K562 (cell line): ENCODE measurements at regions not wholly inside any gene's neighbourhood (a gene's known extent, or its start where the extent isn't known, plus 50 kb on each side); places are given as distances from the start of the nearest gene placed in this dataset.

Experiments used
- ATAC-seq: fragments of 200-7000 bp; cut with Tn5 transposase; 3 replicates; pipeline ENCODE4 v1.9.1; 2020; ENCODE audit warnings: moderate library complexity
- BruUV-seq: library from RNA; stranded (reverse); fragments of 400-500 nt; replicated peaks from 2 replicates; lab custom pipeline; 2021; lab: Mats Ljungman, UMichigan
- CTCF ChIA-PET: fragments of 300-600 bp; formaldehyde crosslinking; extraction: SDS; loops from one replicate; lab custom pipeline; 2021; ENCODE audit warnings: low intra/inter-chr PET ratio; lab: Yijun Ruan, JAX
- POLR2A ChIA-PET: fragments of 300-600, 350-650 bp; sonication (Branson Sonifier 250); formaldehyde crosslinking; extraction: SDS; loops from one replicate; lab custom pipeline; 2021; ENCODE audit warnings: antibody characterized with exemption, inconsistent platforms; lab: Yijun Ruan, JAX
- DNase-seq, 4 experiments: peaks; one replicate each; pipeline versions ENCODE4 v3.0.0 to v3.0.0-alpha.2; 2011 to 2018; ENCODE audit warnings: low spot score in 3 of 4, mixed read lengths in 3 of 4; ENCODE audit errors: extremely low read depth in 1 of 4
- FAIRE-seq: peaks from 2 replicates; lab custom pipeline; 2011; peaks lifted over from hg19 to GRCh38; lab: Jason Lieb, UNC
- H2AFZ ChIP-seq: 2 replicates; pipeline ENCODE4 v1.6.0; 2011; ENCODE audit warnings: low read depth, low read length, control low read depth, inconsistent platforms
- H3K27ac ChIP-seq: fragments of 200-600 bp; 3 replicates; pipeline ENCODE4 v1.8.0; 2011; ENCODE audit warnings: low read depth, mild to moderate bottlenecking, control low read depth, inconsistent platforms, low read length, moderate library complexity, mixed read lengths; ENCODE audit errors: extremely low read depth
- H3K27me3 ChIP-seq, 2 experiments: fragments of 300-600 bp in 1 of 2; 2 replicates in 1 of 2; 3 replicates in 1 of 2; pipeline versions ENCODE4 v1.6.0 to v1.8.0; 2011; ENCODE audit warnings: inconsistent platforms in 2 of 2, low read length in 2 of 2, mild to moderate bottlenecking in 1 of 2, mixed read lengths in 1 of 2, moderate library complexity in 1 of 2; ENCODE audit not compliant: control insufficient read depth in 2 of 2, insufficient read depth in 2 of 2
- H3K36me3 ChIP-seq: fragments of 300-600 bp; 3 replicates; pipeline ENCODE4 v1.8.0; 2011; ENCODE audit warnings: mild to moderate bottlenecking, low read length, inconsistent platforms; ENCODE audit not compliant: control insufficient read depth, insufficient read depth
- H3K4me1 ChIP-seq, 2 experiments: fragments of 200-600 bp in 1 of 2; replicated peaks in 1 of 2; 2 replicates in 1 of 2; 3 replicates in 1 of 2; pipeline versions ENCODE4 v1.5.1 to v1.8.0; 2011; ENCODE audit warnings: inconsistent platforms in 2 of 2, low read length in 2 of 2, mild to moderate bottlenecking in 1 of 2, mixed read lengths in 1 of 2, moderate library complexity in 1 of 2; ENCODE audit not compliant: control insufficient read depth in 2 of 2, insufficient read depth in 2 of 2
- H3K4me2 ChIP-seq: 2 replicates; pipeline ENCODE4 v1.6.1; 2011; ENCODE audit warnings: low read length, control low read depth, inconsistent platforms, mixed read lengths; ENCODE audit not compliant: insufficient read depth
- H3K4me3 ChIP-seq: fragments of 200-600 bp; sonication (generic), shearing (Covaris generic); 2 replicates; pipeline ENCODE4 v1.5.1; 2016; ENCODE audit warnings: control low read depth, inconsistent platforms
- H3K79me2 ChIP-seq: fragments of 200-600 bp; 3 replicates; pipeline ENCODE4 v1.8.0; 2011; ENCODE audit warnings: low read length, inconsistent platforms; ENCODE audit not compliant: control insufficient read depth, insufficient read depth
- H3K9ac ChIP-seq, 2 experiments: 2 replicates each; pipeline versions ENCODE4 v1.6.0 to v1.6.1; 2011; ENCODE audit warnings: low read depth in 2 of 2, low read length in 2 of 2, control low read depth in 1 of 2, inconsistent platforms in 1 of 2, mild to moderate bottlenecking in 1 of 2, mixed read lengths in 1 of 2; ENCODE audit not compliant: insufficient read depth in 1 of 2
- H3K9me1 ChIP-seq: one replicate; pipeline ENCODE4 v1.6.0; 2011; ENCODE audit warnings: inconsistent platforms, mild to moderate bottlenecking, low read length, moderate library complexity; ENCODE audit not compliant: control insufficient read depth, insufficient read depth
- H3K9me3 ChIP-seq: replicated peaks from 2 replicates; pipeline ENCODE4 v1.5.1; 2011; ENCODE audit warnings: low read depth, low read length, inconsistent platforms; ENCODE audit not compliant: control insufficient read depth, insufficient read depth
- H4K20me1 ChIP-seq: replicated peaks from 2 replicates; pipeline ENCODE4 v1.6.1; 2011; ENCODE audit warnings: low read length, inconsistent platforms, mixed read lengths; ENCODE audit not compliant: control insufficient read depth, insufficient read depth
- CREM ChIP-seq: IDR thresholded peaks from 2 replicates; pipeline ENCODE4 v1.6.1; 2014; ENCODE audit warnings: antibody characterized with exemption, low read depth
- DNMT1 ChIP-seq: fragments of 450-650 bp; IDR thresholded peaks from 2 replicates; pipeline ENCODE4 v1.6.1; 2016; ENCODE audit warnings: antibody characterized with exemption, mild to moderate bottlenecking
- ETV6 ChIP-seq, 3 experiments: fragments of 150-350 bp in 1 of 3; sonication (generic) in 1 of 3; formaldehyde crosslinking in 1 of 3; IDR thresholded peaks; 2 replicates each; pipeline versions ENCODE4 v1.6.1 to v1.8.0; 2014 to 2022; ENCODE audit warnings: borderline replicate concordance in 2 of 3, low read depth in 2 of 3, antibody characterized with exemption in 1 of 3, low read length in 1 of 3, mild to moderate bottlenecking in 1 of 3, missing genetic modification reagents in 1 of 3
- MTA3 ChIP-seq: fragments of 450-650 bp; formaldehyde crosslinking; IDR thresholded peaks from 2 replicates; pipeline ENCODE4 v1.6.1; 2017; ENCODE audit warnings: mild to moderate bottlenecking, borderline replicate concordance
- NFATC3 ChIP-seq: fragments of 450-650 bp; IDR thresholded peaks from 2 replicates; pipeline ENCODE4 v1.6.1; 2017; ENCODE audit warnings: mild to moderate bottlenecking
- NR2C2 ChIP-seq, 2 experiments: fragments of 200-800 bp in 1 of 2; sonication (Bioruptor generic) in 1 of 2; sonication (generic) in 1 of 2; formaldehyde crosslinking in 1 of 2; IDR thresholded peaks; 2 replicates each; pipeline versions ENCODE4 v1.6.1 to v1.8.0; 2016 to 2022; ENCODE audit warnings: mild to moderate bottlenecking in 1 of 2, missing compliant biosample characterization in 1 of 2, missing genetic modification characterization in 1 of 2, missing genetic modification reagents in 1 of 2
- POLR3G ChIP-seq: IDR thresholded peaks from 2 replicates; pipeline ENCODE4 v1.6.1; 2011; ENCODE audit not compliant: insufficient read length, insufficient replicate concordance; ENCODE audit errors: extremely low read depth
- ZFX ChIP-seq: sonication (generic); formaldehyde crosslinking; IDR thresholded peaks from 2 replicates; pipeline ENCODE4 v1.8.0; 2022; ENCODE audit warnings: mild to moderate bottlenecking, missing genetic modification reagents, moderate library complexity
- WGBS: fragments of 100-300 bp; shearing (Covaris generic); methylation state at CpG from one replicate; pipeline ENCODE4 v1.1.6; 2016; ENCODE audit warnings: low coverage, mixed read lengths; ENCODE audit not compliant: insufficient coverage; ENCODE audit errors: missing lambda C conversion rate; 5-methylcytosine and 5-hydroxymethylcytosine counted together
- in situ Hi-C: fragments of 300-500 bp; cut with MboI; formaldehyde crosslinking; loops from 4 replicates; pipeline ENCODE4 v1.15.0; 2018; ENCODE audit warnings: inconsistent platforms, mixed read lengths
- intact Hi-C: fragments of 100-400 bp; cut with micrococcal nuclease; formaldehyde crosslinking; loops from 2 replicates; pipeline ENCODE4 v1.14.2; 2022
- TF ChIP-seq, protein P1 (sequence below): fragments of 450-650 bp; IDR thresholded peaks from 2 replicates; pipeline ENCODE4 v1.6.1; 2014; ENCODE audit warnings: low read depth, mild to moderate bottlenecking, moderate library complexity, borderline replicate concordance
- TF ChIP-seq, protein P2 (sequence below): fragments of 250-450 bp; sonication (Bioruptor Pico); IDR thresholded peaks from 2 replicates; pipeline ENCODE4 v1.4.0; 2020

DNA sequence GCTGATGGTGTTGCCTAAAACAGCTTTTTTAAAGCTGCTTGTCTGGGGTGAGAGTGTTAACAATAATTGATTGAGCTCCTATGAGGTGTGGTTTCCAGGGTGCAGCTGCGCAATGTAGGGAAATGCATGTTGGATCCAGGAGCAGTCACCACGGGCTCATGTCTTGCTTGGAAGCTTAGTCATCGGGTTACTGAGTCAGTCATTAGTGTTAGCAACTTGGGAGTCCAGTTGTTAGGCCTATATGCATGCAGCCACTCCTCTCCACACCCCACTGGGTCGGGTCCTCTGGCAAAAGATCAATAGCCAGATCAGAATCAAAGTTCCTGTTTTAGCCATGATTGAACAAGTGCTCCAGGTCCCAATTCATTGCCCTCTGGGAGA, 271.7 kb upstream of the CHD6 start:
- DNase-seq (no peak), FAIRE-seq (no peak), ATAC-seq (no peak)
- H3K27ac ChIP-seq: no peak overlapping the region
- intact Hi-C loops (loop anchor here (5.0 kb wide), 1 partner anchor 153 kb away; no protein-coding TSS in a partner anchor), in situ Hi-C loops (no loop called here)
- BruUV-seq: no TSS peak
- ChIA-PET POLR2A (interaction anchor here (1.2 kb wide), 1 partner anchor 15 kb away, joined by 3 read pairs; no protein-coding TSS in a partner anchor), CTCF (no interaction called here)
- no peak overlapping the region for H2AFZ ChIP-seq
- H3K4me3 ChIP-seq: no peak overlapping the region
- no peak overlapping the region for H3K9ac ChIP-seq
- no peaks in the 10 kb centered on the region; the same call in 1 of the 2 replicates for H4K20me1 ChIP-seq
- peaks cover 0 to 18% of the 10 kb centered on the region in 2 experiments; a peak in 2 of 5 replicates for H3K27me3 ChIP-seq
- no peaks in the 10 kb centered on the region for H3K79me2 ChIP-seq
- H3K4me1 ChIP-seq: no peaks in the 10 kb centered on the region
- 0% methylated on average over 4 of the region's 4 CpGs for WGBS
- H3K9me1 ChIP-seq: peaks cover 3% of the 10 kb centered on the region
- no peaks in the 10 kb centered on the region for H3K9me3 ChIP-seq
- no peaks in the 10 kb centered on the region for H3K36me3 ChIP-seq
- no peak overlapping the region for H3K4me2 ChIP-seq
- TF ChIP-seq, protein P1, sequence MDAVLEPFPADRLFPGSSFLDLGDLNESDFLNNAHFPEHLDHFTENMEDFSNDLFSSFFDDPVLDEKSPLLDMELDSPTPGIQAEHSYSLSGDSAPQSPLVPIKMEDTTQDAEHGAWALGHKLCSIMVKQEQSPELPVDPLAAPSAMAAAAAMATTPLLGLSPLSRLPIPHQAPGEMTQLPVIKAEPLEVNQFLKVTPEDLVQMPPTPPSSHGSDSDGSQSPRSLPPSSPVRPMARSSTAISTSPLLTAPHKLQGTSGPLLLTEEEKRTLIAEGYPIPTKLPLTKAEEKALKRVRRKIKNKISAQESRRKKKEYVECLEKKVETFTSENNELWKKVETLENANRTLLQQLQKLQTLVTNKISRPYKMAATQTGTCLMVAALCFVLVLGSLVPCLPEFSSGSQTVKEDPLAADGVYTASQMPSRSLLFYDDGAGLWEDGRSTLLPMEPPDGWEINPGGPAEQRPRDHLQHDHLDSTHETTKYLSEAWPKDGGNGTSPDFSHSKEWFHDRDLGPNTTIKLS: no peak
- TF ChIP-seq POLR3G: no peak
- no peak for TF ChIP-seq ZFX (CRISPR knock-in tag)
- TF ChIP-seq NR2C2 (CRISPR knock-in tag; IDR thresholded peaks at IDR 0.05): no peak
- TF ChIP-seq NR2C2 (tag; IDR thresholded peaks at IDR 0.05): no peak
- no peak for TF ChIP-seq CREM
- TF ChIP-seq ETV6 (IDR thresholded peaks at IDR 0.05; ENCODE audit: borderline replicate concordance in 1 of 2, low read depth in 2 of 2, low read length in 1 of 2): no peak
- no peak for TF ChIP-seq ETV6 (CRISPR knock-in tag; IDR thresholded peaks at IDR 0.05; ENCODE audit: borderline replicate concordance)
- TF ChIP-seq DNMT1: no peak
- TF ChIP-seq, protein P2, sequence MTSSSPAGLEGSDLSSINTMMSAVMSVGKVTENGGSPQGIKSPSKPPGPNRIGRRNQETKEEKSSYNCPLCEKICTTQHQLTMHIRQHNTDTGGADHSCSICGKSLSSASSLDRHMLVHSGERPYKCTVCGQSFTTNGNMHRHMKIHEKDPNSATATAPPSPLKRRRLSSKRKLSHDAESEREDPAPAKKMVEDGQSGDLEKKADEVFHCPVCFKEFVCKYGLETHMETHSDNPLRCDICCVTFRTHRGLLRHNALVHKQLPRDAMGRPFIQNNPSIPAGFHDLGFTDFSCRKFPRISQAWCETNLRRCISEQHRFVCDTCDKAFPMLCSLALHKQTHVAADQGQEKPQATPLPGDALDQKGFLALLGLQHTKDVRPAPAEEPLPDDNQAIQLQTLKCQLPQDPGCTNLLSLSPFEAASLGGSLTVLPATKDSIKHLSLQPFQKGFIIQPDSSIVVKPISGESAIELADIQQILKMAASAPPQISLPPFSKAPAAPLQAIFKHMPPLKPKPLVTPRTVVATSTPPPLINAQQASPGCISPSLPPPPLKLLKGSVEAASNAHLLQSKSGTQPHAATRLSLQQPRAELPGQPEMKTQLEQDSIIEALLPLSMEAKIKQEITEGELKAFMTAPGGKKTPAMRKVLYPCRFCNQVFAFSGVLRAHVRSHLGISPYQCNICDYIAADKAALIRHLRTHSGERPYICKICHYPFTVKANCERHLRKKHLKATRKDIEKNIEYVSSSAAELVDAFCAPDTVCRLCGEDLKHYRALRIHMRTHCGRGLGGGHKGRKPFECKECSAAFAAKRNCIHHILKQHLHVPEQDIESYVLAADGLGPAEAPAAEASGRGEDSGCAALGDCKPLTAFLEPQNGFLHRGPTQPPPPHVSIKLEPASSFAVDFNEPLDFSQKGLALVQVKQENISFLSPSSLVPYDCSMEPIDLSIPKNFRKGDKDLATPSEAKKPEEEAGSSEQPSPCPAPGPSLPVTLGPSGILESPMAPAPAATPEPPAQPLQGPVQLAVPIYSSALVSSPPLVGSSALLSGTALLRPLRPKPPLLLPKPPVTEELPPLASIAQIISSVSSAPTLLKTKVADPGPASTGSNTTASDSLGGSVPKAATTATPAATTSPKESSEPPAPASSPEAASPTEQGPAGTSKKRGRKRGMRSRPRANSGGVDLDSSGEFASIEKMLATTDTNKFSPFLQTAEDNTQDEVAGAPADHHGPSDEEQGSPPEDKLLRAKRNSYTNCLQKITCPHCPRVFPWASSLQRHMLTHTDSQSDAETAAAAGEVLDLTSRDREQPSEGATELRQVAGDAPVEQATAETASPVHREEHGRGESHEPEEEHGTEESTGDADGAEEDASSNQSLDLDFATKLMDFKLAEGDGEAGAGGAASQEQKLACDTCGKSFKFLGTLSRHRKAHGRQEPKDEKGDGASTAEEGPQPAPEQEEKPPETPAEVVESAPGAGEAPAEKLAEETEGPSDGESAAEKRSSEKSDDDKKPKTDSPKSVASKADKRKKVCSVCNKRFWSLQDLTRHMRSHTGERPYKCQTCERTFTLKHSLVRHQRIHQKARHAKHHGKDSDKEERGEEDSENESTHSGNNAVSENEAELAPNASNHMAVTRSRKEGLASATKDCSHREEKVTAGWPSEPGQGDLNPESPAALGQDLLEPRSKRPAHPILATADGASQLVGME (CRISPR knock-in tag): no peak
- TF ChIP-seq MTA3: no peak
- no peak for TF ChIP-seq NFATC3
